CD4-positive, alpha-beta memory T cell (primary cell): ENCODE measurements at regions not wholly inside any gene's neighbourhood (a gene's known extent, or its start where the extent isn't known, plus 50 kb on each side); places are given as distances from the start of the nearest gene placed in this dataset.

ENCODE experiments used
- CTCF ChIA-PET: fragments of 350-600 bp; sonication (Branson Sonifier 250); formaldehyde crosslinking; loops from one replicate; lab custom pipeline; 2021; ENCODE audit warnings: inconsistent platforms; ENCODE audit not compliant: partially characterized antibody; lab: Charles Lee
- POLR2A ChIA-PET: fragments of 350-600 bp; sonication (Branson Sonifier 250); formaldehyde crosslinking; loops from one replicate; lab custom pipeline; 2021; ENCODE audit not compliant: partially characterized antibody; lab: Charles Lee
- DNase-seq, 5 donors: peaks; one replicate each; pipeline versions ENCODE4 v3.0.0 to v3.0.0-alpha.2; 2020 to 2022; ENCODE audit warnings: mixed read lengths in 1 of 5
- H3K27ac ChIP-seq: one replicate; pipeline ENCODE4 v1.7.0; 2013; ENCODE audit warnings: low read depth, low read length
- H3K27me3 ChIP-seq: 2 replicates; pipeline ENCODE4 v1.7.0; 2013; ENCODE audit warnings: mild to moderate bottlenecking, low read length, moderate library complexity; ENCODE audit not compliant: insufficient read depth
- H3K36me3 ChIP-seq: 2 replicates; pipeline ENCODE4 v1.7.0; 2013; ENCODE audit warnings: mild to moderate bottlenecking, low read length, moderate library complexity; ENCODE audit not compliant: insufficient read depth
- H3K4me1 ChIP-seq: 2 replicates; pipeline ENCODE4 v1.7.0; 2013; ENCODE audit warnings: mild to moderate bottlenecking, low read length, moderate library complexity; ENCODE audit not compliant: insufficient read depth
- H3K4me3 ChIP-seq, 2 donors: one replicate each; pipeline ENCODE4 v1.7.0; 2013; ENCODE audit warnings: low read length in 2 of 2, mild to moderate bottlenecking in 1 of 2
- H3K9me3 ChIP-seq, 2 donors: one replicate each; pipeline ENCODE4 v1.7.0; 2013; ENCODE audit warnings: low read length in 2 of 2, control low read depth in 1 of 2; ENCODE audit not compliant: control insufficient read depth in 1 of 2
- H3K27ac Mint-ChIP-seq, 7 donors: one replicate each; pipeline ENCODE4 v1.8.0; 2020 to 2021; ENCODE audit warnings: mixed read lengths in 7 of 7, mild to moderate bottlenecking in 6 of 7, inconsistent platforms in 3 of 7, moderate library complexity in 3 of 7
- H3K27me3 Mint-ChIP-seq, 2 donors: one replicate each; pipeline ENCODE4 v1.8.0; 2020 to 2021; ENCODE audit warnings: mixed read lengths in 2 of 2
- H3K36me3 Mint-ChIP-seq, 2 donors: one replicate each; pipeline ENCODE4 v1.8.0; 2020 to 2021; ENCODE audit warnings: mixed read lengths in 2 of 2, inconsistent platforms in 1 of 2, mild to moderate bottlenecking in 1 of 2
- H3K4me1 Mint-ChIP-seq, 4 donors: one replicate each; pipeline ENCODE4 v1.8.0; 2020 to 2021; ENCODE audit warnings: mixed read lengths in 4 of 4, mild to moderate bottlenecking in 1 of 4
- H3K4me3 Mint-ChIP-seq, 8 donors: one replicate each; pipeline ENCODE4 v1.8.0; 2020 to 2021; ENCODE audit warnings: mixed read lengths in 8 of 8, mild to moderate bottlenecking in 7 of 8, moderate library complexity in 6 of 8, inconsistent platforms in 3 of 8
- H3K9me3 Mint-ChIP-seq, 8 donors: one replicate each; pipeline ENCODE4 v1.8.0; 2020 to 2021; ENCODE audit warnings: mixed read lengths in 8 of 8, mild to moderate bottlenecking in 5 of 8, inconsistent platforms in 3 of 8, moderate library complexity in 1 of 8
- intact Hi-C: fragments of 100-400 bp; cut with micrococcal nuclease; formaldehyde crosslinking; loops from one replicate; pipeline ENCODE4 v1.15.1; 2023

DNA sequence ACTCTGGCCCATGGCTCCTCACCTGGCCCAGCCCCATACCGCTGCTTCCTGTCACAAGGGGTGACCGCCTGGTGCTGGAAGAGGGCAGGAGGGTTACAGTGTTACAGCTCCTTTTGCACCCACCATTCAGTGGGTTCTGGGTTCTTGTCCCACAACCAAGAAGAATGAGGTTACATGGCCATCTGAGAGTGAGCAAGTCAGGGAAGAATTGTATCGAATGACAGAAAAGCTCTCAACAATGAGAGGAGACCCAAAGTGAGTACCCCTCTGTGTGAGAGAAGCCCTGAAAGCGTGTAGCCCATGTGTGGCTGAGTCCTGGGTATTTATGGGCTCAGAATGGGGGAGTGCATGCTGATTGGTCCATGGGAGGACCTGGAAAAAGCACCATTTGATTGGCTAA is 888.5 kb downstream of the ADGRL2 start:
- Histone ChIP-seq H3K27me3 (no peaks in the 10 kb centered on the region), H3K4me1 (no peaks in the 10 kb centered on the region), H3K9me3 (peaks cover 0 to 3% of the 10 kb centered on the region in 2 donors), H3K36me3 (no peaks in the 10 kb centered on the region), H3K27ac (no peak overlapping the region), H3K4me3 (no peak overlapping the region)
- ChIA-PET CTCF (interaction anchor here (1.7 kb wide), 1 partner anchor 9 kb away, joined by 4 read pairs; no protein-coding TSS in a partner anchor), POLR2A (no interaction called here)
- intact Hi-C loops = no loop called here
- no peak overlapping the region for H3K4me3 Mint-ChIP-seq
- peaks cover 0 to 17% (median 11%) of the 10 kb centered on the region in 8 donors for H3K9me3 Mint-ChIP-seq
- DNase-seq = no peak
- peaks cover 0 to under 1% of the 10 kb centered on the region in 2 donors for H3K27me3 Mint-ChIP-seq
- no peaks in the 10 kb centered on the region for H3K4me1 Mint-ChIP-seq
- H3K27ac Mint-ChIP-seq = no peak overlapping the region
- no peaks in the 10 kb centered on the region for H3K36me3 Mint-ChIP-seq

DNA sequence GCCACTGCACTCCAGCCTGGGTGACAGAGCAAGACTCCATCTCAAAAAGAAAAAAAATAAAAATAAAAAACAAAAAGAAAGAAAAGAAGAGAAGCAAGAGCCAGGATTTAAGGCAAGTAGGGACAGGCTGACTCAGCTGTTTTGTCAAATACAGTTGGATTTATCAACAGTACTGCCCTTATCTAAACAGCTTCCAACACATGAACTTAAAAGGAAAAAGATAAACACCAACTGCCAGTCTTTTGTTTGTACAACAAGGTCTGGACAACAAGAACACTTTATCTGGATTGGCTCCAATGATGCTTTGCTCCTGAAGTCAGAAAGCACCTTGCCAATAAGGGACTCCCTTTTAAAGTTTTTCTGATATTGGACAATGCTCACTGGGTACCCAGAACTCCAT is 886.0 kb downstream of the ADGRL2 start:
- ChIA-PET POLR2A (no interaction called here), CTCF (no interaction called here)
- DNase-seq = no peak
- Histone ChIP-seq H3K4me1 (no peaks in the 10 kb centered on the region), H3K9me3 (peaks cover 0 to 3% of the 10 kb centered on the region in 2 donors), H3K36me3 (no peaks in the 10 kb centered on the region), H3K27ac (no peak overlapping the region), H3K27me3 (no peaks in the 10 kb centered on the region), H3K4me3 (no peak overlapping the region)
- peaks cover 0 to 22% (median 15%) of the 10 kb centered on the region in 8 donors for H3K9me3 Mint-ChIP-seq
- intact Hi-C loops = no loop called here
- H3K27me3 Mint-ChIP-seq = no peaks in the 10 kb centered on the region
- H3K4me3 Mint-ChIP-seq = no peak overlapping the region
- no peak overlapping the region for H3K27ac Mint-ChIP-seq
- H3K4me1 Mint-ChIP-seq = no peaks in the 10 kb centered on the region
- no peaks in the 10 kb centered on the region for H3K36me3 Mint-ChIP-seq

DNA sequence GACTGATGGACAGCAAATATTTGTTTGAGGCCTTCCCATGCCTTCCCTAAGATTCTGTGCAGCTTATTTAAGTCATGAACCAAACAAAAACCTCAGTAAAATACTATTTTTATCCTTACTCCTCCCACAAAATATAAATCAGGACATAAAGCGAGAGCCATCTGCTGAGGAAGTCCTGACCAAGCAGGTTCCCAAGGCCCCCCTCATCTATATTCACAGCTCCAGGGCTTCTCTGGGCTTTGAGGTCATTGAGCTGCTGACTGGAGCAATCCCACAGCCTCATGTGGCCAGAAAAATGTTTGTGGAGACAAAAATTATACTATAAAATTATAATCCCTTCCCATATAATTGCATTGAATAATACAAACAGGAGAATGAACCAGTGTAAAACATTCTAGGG is 846.2 kb downstream of the ADGRL2 start:
- no peaks in the 10 kb centered on the region for H3K9me3 ChIP-seq
- no peak overlapping the region for H3K4me3 Mint-ChIP-seq
- H3K36me3 Mint-ChIP-seq = no peaks in the 10 kb centered on the region

DNA sequence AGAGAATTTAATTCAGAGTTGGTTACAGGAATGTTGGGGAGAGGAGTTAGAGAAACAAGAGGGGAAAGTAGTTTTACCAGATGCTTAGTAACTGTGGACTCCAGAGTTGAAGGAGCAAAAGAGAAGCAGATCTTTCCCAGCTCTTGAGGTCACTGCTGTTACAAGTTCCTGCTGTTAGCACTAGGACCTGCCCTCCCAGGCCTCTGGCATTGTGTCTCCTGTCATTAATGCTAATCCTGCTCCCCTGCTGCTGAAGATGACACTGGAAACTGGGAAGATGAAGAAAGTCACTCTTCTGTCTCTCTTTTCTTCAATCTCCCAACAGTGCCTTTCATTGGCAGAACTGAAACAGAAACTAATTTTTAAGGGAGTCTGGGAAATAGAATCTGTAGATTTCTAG is 845.6 kb downstream of the ADGRL2 start:
- Histone ChIP-seq H3K4me1 (no peaks in the 10 kb centered on the region), H3K27ac (no peak overlapping the region), H3K9me3 (no peaks in the 10 kb centered on the region), H3K27me3 (no peaks in the 10 kb centered on the region), H3K4me3 (no peak overlapping the region), H3K36me3 (no peaks in the 10 kb centered on the region)
- CTCF ChIA-PET = no interaction called here
- Mint-ChIP-seq H3K27ac (no peak overlapping the region), H3K4me1 (no peaks in the 10 kb centered on the region), H3K9me3 (peaks cover 0 to 13% (median 3%) of the 10 kb centered on the region in 8 donors), H3K36me3 (no peaks in the 10 kb centered on the region), H3K4me3 (no peak overlapping the region), H3K27me3 (no peaks in the 10 kb centered on the region)
- POLR2A ChIA-PET = no interaction called here
- intact Hi-C loops = no loop called here
- no peak for DNase-seq

More for the DNA sequence above, 846.2 kb downstream of the ADGRL2 start:
- Histone ChIP-seq H3K4me1 (no peaks in the 10 kb centered on the region), H3K36me3 (no peaks in the 10 kb centered on the region), H3K27ac (no peak overlapping the region), H3K4me3 (no peak overlapping the region), H3K27me3 (no peaks in the 10 kb centered on the region)
- Mint-ChIP-seq H3K27me3 (no peaks in the 10 kb centered on the region), H3K9me3 (peaks cover 0 to 13% (median 3%) of the 10 kb centered on the region in 8 donors), H3K4me1 (no peaks in the 10 kb centered on the region), H3K27ac (no peak overlapping the region)
- ChIA-PET CTCF (no interaction called here), POLR2A (no interaction called here)
- DNase-seq = no peak
- intact Hi-C loops = no loop called here

DNA sequence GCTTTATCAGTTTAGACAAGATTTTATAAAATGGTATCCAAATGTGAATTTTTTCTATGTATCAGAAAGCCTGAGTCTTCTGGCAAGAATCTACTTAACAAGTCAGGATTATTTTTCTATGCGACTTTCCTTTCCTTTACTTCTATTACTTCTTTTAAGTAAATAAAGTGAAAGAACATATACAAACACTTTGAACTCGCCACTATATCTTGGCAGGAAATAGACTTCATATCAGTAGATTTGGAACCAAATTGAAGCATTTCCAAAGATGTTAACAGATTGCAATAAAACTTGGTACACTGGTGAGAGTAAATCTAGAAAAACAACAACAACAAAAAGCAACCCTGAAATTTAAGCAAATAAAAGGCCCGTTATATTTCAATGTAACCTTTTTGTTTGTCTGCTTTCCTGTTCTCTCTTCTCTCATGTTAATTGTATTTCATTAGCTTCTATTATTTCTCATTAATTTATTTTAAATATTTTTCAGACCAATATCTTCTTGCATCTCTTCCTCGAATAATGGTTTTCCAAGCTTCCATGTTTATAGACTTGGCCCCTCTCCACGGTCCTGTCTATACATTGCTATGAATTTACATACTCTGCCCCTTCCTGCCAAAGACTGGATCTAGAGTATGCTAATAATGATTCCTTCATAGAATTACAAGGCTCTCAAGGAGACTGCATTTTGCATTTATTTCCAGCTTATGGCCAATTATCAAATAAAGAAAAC is 843.6 kb downstream of the ADGRL2 start:
- Histone ChIP-seq H3K9me3 (no peaks in the 10 kb centered on the region), H3K4me1 (no peaks in the 10 kb centered on the region), H3K4me3 (no peak overlapping the region), H3K36me3 (no peaks in the 10 kb centered on the region), H3K27ac (no peak overlapping the region), H3K27me3 (no peaks in the 10 kb centered on the region)
- ChIA-PET CTCF (no interaction called here), POLR2A (no interaction called here)
- intact Hi-C loops = no loop called here
- no peak overlapping the region for H3K4me3 Mint-ChIP-seq
- H3K9me3 Mint-ChIP-seq = peaks cover 0 to 13% (median 4%) of the 10 kb centered on the region in 8 donors
- no peaks in the 10 kb centered on the region for H3K36me3 Mint-ChIP-seq
- no peaks in the 10 kb centered on the region for H3K4me1 Mint-ChIP-seq
- DNase-seq = no peak
- no peaks in the 10 kb centered on the region for H3K27me3 Mint-ChIP-seq
- no peak overlapping the region for H3K27ac Mint-ChIP-seq

DNA sequence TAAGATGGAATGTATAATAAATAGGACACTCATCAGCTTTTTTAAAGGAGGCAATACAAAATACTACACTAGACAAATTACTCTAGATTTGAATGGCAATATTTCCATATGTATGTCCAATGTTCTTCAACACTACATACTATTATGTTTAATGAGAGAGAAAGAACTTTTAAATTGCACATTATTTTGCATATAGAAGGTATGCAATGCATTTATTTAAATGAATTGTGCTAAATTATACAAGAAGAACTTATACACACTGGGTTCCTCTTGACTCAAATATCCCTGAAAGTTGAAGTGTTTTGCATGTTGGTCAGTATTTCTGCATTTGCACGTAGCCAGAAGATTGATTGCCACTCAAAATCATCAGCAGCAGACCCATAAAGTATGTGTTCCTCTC is 839.6 kb downstream of the ADGRL2 start:
- H3K4me3 ChIP-seq = no peak overlapping the region
- Mint-ChIP-seq H3K9me3 (peaks cover 0 to 9% (median 0%) of the 10 kb centered on the region in 8 donors), H3K4me1 (no peaks in the 10 kb centered on the region), H3K4me3 (no peak overlapping the region), H3K27ac (no peak overlapping the region), H3K27me3 (no peaks in the 10 kb centered on the region), H3K36me3 (no peaks in the 10 kb centered on the region)
- DNase-seq = no peak
- H3K27ac ChIP-seq = no peak overlapping the region
- POLR2A ChIA-PET = no interaction called here
- intact Hi-C loops = no loop called here
- H3K9me3 ChIP-seq = no peaks in the 10 kb centered on the region
- no peaks in the 10 kb centered on the region for H3K4me1 ChIP-seq
- H3K27me3 ChIP-seq = no peaks in the 10 kb centered on the region
- CTCF ChIA-PET = no interaction called here
- no peaks in the 10 kb centered on the region for H3K36me3 ChIP-seq

DNA sequence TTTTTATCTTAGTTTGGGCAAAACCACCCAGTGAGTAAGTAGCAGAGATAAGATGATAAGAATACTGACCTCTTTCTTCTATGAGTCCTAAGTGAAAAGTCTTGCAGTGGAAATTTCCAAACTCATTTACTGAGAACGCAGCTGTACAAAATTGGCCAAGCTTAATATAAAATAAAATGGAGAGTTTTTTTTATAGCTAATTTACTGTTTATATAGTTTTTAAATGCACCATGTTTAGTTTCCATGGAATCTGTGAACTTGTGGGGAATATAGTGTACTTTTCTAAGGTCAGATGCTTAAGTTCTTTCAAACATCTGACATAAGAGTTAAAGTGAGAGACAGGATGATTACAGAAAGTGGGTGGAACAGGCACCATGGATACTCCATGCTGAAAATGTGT is 833.5 kb downstream of the ADGRL2 start:
- Histone ChIP-seq H3K4me3 (no peak overlapping the region), H3K36me3 (no peaks in the 10 kb centered on the region), H3K27ac (no peak overlapping the region), H3K27me3 (no peaks in the 10 kb centered on the region), H3K9me3 (no peaks in the 10 kb centered on the region), H3K4me1 (no peaks in the 10 kb centered on the region)
- no peak for DNase-seq
- Mint-ChIP-seq H3K9me3 (peaks cover 0 to 6% (median 1%) of the 10 kb centered on the region in 8 donors), H3K36me3 (no peaks in the 10 kb centered on the region), H3K27me3 (no peaks in the 10 kb centered on the region), H3K27ac (no peak overlapping the region), H3K4me1 (no peaks in the 10 kb centered on the region), H3K4me3 (no peak overlapping the region)
- ChIA-PET POLR2A (no interaction called here), CTCF (no interaction called here)
- intact Hi-C loops = no loop called here
